ENCODE measurements at regions not wholly inside any gene's neighbourhood (a gene's known extent, or its start where the extent isn't known, plus 50 kb on each side); places are given as distances from the start of the nearest gene placed in this dataset.
"Not testable (repeated sequence)": the region's sequence is repeated elsewhere in the genome, so short reads cannot be mapped to it uniquely, and the experiment has no call there.

DNA sequence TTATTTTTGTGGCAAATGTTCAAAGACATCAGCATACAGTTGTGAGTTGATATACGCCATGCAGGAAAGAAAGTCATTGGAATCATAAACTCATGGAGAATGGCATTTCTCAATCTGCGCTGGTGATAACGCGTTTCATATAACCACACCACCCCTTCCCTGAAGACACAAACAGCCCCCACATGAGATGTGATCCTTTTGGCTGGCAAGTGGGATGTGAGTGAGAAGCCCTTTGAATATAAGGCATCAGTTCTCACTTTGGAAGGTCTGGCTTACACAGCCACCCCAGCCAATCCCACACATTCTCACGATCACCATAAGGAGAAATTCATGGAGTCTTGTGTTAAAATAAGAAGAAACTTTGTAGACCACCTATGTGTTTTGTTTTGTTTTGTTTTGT lies 725.0 kb downstream of the PRELID2 start:
- DNase-seq, result no peak

- DNase-seq, result no peak
Measured at GRCh38 chr5:145105384-145105783, 729.8 kb downstream of the PRELID2 start.

DNA sequence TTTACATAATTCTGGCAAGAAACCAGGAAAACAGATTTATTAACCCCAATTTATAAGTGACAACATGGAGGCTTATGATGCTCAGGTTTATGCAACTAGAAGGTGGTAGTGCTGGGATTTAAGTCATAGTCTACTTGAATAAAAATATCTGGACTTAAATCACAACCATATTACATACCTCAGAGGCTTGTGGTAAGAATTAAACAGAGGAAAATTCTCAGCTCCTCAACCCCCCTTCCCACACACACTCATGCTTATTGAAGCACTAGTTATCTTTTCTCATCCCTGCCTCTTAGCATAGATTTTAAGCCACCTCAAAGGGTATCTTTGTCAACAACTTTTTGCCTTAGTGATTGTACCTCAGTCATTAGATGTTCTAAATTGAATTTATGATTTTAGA lies 731.0 kb downstream of the PRELID2 start:
- DNase-seq, result no peak

- DNase-seq, result no peak
Measured at GRCh38 chr5:145101246-145101645, 733.9 kb downstream of the PRELID2 start.

- no peak for DNase-seq
Measured at GRCh38 chr5:145090115-145090514, 745.0 kb downstream of the PRELID2 start.

GRCh38 chr5:145084834-145085233 lies 750.3 kb downstream of the PRELID2 start:
- no peak for DNase-seq

DNA sequence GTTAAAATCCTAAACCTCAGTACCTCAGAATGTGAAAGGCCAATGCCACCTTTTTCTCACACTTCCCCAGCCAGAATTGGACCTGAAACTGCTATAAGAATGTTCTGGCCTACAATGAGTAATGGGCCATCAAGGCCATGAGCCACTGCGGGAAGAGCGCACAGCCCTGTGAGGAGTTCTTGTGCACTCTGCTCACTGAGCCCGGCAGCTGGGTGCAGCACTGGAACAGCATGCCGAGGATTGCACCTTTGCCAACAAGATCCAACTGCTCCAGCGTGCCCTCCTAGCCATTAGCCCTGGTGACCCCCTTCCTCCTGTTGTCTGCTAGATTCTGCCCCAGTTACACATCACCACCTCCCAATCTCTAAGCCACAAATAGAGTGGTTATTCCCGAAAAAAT lies 758.1 kb downstream of the PRELID2 start:
- no peak for DNase-seq

DNA sequence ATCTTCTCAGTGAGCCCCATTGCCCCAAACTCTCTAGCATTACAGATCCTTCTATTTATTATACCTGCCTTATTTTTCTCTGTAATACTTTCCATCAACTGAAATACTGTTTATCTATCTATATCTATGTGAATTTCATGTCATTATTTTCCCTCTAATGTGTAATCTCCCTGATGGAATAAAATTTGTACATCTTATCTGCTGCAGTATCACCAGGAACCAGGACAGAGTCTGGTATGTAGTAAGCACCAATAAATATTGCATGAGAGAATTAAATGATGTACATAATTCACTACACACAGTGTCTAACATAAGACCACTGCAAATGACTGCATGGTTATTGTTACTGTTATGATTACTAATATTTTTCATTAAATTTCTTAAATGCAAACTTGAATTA lies 759.1 kb downstream of the PRELID2 start:
- no peak for DNase-seq

- peak; percentile 4 for DNase-seq
Measured at GRCh38 chr5:145072889-145073288, 762.3 kb downstream of the PRELID2 start.

- DNase-seq, result no peak
Measured at GRCh38 chr5:145068721-145069120, 766.4 kb downstream of the PRELID2 start.

DNA sequence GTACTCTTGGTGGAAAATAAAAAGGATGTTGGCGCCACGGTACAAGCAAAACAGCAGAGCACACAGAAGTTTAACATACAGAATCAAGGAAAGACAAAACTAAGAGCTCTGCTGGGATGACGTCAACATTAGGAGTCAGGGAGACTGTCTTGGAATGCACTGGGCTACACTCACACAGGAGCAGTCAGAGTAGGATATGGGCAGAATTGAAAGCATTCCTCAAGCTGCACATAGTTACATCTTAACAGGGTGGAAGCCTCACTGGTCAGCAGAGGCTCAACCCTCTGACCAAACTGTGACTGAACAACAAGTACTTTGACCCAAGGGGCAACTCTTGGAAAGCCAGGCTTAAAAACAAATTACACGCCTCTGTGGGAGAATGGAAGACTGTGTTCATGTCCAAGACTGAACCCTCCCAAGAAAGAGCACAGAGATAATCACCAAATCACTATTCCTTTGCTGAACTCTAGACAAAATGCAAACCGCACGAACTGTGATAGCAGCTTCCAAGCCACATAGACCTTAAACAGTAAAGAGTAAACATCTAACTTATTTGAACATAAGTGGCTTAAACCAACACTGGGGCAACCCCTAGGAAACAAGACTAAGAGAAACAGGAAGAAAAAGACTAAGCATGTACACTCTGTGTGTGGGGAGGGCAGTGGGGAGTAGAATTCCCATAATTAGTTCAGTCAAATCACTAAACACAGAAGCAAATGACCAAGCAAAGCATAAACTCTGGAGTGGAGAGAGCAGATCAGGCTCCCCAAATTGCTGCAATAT lies 772.7 kb downstream of the PRELID2 start:
- no peak for DNase-seq

- DNase-seq, result no peak
Measured at GRCh38 chr5:145056800-145057199, 778.3 kb downstream of the PRELID2 start.

- no peak for DNase-seq
Measured at GRCh38 chr5:145050181-145050580, 785.0 kb downstream of the PRELID2 start.

DNA sequence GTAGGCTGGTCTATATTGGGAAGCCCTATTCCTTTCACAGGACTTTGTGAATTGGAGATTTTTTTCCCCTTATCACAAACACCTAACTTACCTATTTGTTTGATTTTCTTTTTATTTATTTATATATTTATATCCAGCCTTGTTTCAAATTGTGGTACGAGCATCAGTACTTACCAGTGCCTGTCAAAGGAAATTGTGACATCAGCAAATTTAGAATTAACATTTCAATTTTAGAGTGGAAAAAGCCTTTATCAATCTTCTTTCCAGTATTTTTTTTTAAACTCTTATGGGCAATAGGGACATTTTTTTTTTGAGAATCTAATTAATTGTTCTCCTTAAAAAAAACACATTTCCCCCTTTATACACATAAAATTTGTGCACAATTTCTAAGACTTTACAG lies 790.2 kb downstream of the PRELID2 start:
- DNase-seq, result no peak

DNA sequence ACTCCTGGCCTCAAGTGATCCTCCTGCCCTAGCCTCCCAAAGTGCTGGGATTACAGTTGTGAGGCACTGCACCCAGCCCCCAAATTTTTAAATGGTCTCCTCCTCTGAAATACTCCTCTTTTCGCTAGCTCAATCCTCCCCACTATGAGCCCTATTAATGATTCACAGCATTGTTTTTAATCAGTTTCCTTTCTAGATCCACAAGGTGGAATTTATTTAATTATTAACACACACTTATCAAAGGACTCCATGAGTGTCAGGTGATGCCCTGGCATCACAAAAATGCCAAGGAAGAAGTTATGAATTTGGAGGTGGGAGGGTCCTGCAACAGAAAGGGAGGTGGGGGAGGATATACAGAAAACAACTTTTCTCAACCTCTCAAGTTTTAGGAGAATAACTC lies 806.5 kb downstream of the PRELID2 start:
- no peak for DNase-seq

DNA sequence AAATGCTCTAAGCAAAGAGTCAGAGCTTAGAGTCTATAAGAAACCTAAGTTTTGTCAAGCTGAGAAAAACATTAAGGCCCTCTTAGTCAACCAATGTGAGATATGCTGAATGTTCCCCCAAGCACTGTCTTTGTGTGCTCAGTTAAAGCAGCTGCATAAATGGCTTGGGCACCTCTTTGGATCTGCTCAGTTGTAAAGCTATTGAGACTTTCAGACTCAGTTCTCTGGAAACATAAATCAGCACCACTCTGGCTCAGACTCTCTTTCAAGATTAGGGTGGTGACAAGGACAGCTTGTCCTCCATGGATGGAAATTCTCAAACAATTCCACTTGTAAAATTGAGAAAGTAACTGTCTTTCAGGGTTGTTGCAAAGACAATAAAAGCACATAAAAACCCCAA lies 807.9 kb downstream of the PRELID2 start:
- DNase-seq, result no peak

GRCh38 chr5:145025775-145026174 lies 809.4 kb downstream of the PRELID2 start:
- DNase-seq, result no peak

GRCh38 chr5:145015146-145015545 lies 820.0 kb downstream of the PRELID2 start:
- no peak for DNase-seq

GRCh38 chr5:145014109-145014508 lies 821.0 kb downstream of the PRELID2 start:
- no peak for DNase-seq

DNA sequence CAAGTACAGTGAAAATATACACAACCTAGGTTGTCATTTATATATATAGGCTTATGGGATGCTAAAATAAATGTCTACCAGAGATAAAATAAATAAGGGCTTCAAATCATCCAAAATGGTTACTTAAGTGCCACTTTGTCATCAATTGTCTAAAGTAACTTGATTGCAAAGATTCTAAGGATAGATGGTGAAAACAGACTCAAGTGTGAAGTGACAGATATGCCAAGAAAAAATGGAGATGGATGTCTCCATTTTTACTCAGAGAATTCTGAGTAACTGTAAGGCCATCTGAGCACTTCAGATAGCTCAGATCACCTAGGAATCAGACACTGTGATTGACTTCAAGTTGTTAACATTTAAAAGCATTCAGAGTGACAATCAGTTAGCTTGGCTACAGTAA lies 824.3 kb downstream of the PRELID2 start:
- no peak for DNase-seq

- no peak for DNase-seq
Measured at GRCh38 chr5:145008876-145009530, 826.1 kb downstream of the PRELID2 start.

DNA sequence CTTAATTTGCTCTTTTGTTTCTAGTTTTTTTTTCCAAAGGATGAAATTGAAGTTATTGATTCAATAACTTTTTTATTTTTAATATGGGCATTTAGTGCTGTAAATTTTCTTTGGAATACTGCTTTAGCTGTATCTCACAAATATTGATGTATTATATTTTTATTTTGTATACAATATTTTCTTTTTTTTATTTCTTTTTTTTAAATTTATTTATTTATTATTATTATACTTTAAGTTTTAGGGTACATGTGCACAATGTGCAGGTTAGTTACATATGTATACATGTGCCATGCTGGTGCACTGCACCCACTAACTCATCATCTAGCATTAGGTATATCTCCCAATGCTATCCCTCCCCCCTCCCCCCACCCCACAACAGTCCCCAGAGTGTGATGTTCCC lies 823.7 kb downstream of the KCTD16 start:
- DNase-seq, result not testable (repeated sequence)

DNA sequence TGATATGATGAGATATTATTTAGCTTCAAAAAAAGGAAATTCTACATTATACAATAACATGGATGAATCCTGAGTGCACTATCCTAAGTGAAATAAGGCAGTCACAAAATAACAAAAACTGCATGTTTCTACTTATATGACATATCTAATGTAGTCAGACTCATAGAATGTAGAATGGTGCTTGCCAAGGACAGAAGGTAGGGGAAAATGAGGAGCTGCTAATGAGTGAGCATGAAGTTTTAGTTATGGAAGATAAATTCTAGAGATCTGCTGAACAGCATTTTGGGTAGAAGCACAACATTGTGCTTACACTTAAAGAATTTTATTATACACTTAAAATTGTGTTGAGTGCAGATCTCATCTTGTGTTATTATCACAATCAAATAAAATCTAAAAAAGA lies 812.4 kb downstream of the KCTD16 start:
- no peak for DNase-seq
